Glutamatergic neuron (in vitro differentiated cells): ENCODE measurements at regions not wholly inside any gene's neighbourhood (a gene's known extent, or its start where the extent isn't known, plus 50 kb on each side); places are given as distances from the start of the nearest gene placed in this dataset.

Experiments used
- DNase-seq: peaks from one replicate; pipeline ENCODE4 v3.0.0; 2022
- H3K27ac Mint-ChIP-seq: one replicate; pipeline ENCODE4 v1.8.0; 2020; ENCODE audit warnings: mild to moderate bottlenecking, mixed read lengths, inconsistent platforms; ENCODE audit not compliant: unreplicated experiment
- H3K27me3 Mint-ChIP-seq: one replicate; pipeline ENCODE4 v1.8.0; 2020; ENCODE audit warnings: mild to moderate bottlenecking, moderate library complexity, mixed read lengths, inconsistent platforms; ENCODE audit not compliant: unreplicated experiment
- H3K36me3 Mint-ChIP-seq: one replicate; pipeline ENCODE4 v1.8.0; 2020; ENCODE audit warnings: mild to moderate bottlenecking, mixed read lengths, inconsistent platforms; ENCODE audit not compliant: unreplicated experiment
- H3K4me1 Mint-ChIP-seq: one replicate; pipeline ENCODE4 v1.8.0; 2020; ENCODE audit warnings: mild to moderate bottlenecking, low read depth, mixed read lengths, inconsistent platforms; ENCODE audit not compliant: unreplicated experiment
- H3K4me3 Mint-ChIP-seq: one replicate; pipeline ENCODE4 v1.8.0; 2020; ENCODE audit warnings: mild to moderate bottlenecking, mixed read lengths, inconsistent platforms; ENCODE audit not compliant: unreplicated experiment
- H3K9me3 Mint-ChIP-seq: one replicate; pipeline ENCODE4 v1.8.0; 2020; ENCODE audit warnings: mild to moderate bottlenecking, moderate library complexity, mixed read lengths, inconsistent platforms; ENCODE audit not compliant: unreplicated experiment
- TF ChIP-seq, protein P1 (sequence below): fragments of 200-600 bp; sonication (generic); IDR thresholded peaks from one replicate; pipeline ENCODE4 v1.5.0; 2021; ENCODE audit not compliant: partially characterized antibody, unreplicated experiment

GRCh38 chr16:86929057-86929871 lies 350.9 kb downstream of the FOXL1 start:
- TF ChIP-seq, protein P1, sequence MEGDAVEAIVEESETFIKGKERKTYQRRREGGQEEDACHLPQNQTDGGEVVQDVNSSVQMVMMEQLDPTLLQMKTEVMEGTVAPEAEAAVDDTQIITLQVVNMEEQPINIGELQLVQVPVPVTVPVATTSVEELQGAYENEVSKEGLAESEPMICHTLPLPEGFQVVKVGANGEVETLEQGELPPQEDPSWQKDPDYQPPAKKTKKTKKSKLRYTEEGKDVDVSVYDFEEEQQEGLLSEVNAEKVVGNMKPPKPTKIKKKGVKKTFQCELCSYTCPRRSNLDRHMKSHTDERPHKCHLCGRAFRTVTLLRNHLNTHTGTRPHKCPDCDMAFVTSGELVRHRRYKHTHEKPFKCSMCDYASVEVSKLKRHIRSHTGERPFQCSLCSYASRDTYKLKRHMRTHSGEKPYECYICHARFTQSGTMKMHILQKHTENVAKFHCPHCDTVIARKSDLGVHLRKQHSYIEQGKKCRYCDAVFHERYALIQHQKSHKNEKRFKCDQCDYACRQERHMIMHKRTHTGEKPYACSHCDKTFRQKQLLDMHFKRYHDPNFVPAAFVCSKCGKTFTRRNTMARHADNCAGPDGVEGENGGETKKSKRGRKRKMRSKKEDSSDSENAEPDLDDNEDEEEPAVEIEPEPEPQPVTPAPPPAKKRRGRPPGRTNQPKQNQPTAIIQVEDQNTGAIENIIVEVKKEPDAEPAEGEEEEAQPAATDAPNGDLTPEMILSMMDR: no peak
- no peaks in the 10 kb centered on the region for H3K9me3 Mint-ChIP-seq

GRCh38 chr16:86930001-86930400 lies 351.7 kb downstream of the FOXL1 start:
- DNase-seq: no peak
- TF ChIP-seq, protein P1: no peak
- no peaks in the 10 kb centered on the region for H3K9me3 Mint-ChIP-seq
- no peak overlapping the region for H3K27ac Mint-ChIP-seq
- H3K27me3 Mint-ChIP-seq: peaks cover 2% of the 10 kb centered on the region
- H3K4me1 Mint-ChIP-seq: no peaks in the 10 kb centered on the region
- no peak overlapping the region for H3K4me3 Mint-ChIP-seq
- no peaks in the 10 kb centered on the region for H3K36me3 Mint-ChIP-seq

More at GRCh38 chr16:86929057-86929871, 350.9 kb downstream of the FOXL1 start:
- Mint-ChIP-seq H3K36me3 (no peaks in the 10 kb centered on the region), H3K27ac (no peak overlapping the region), H3K27me3 (peaks cover 2% of the 10 kb centered on the region), H3K4me1 (no peaks in the 10 kb centered on the region), H3K4me3 (no peak overlapping the region)
- DNase-seq: no peak

GRCh38 chr16:86930663-86931373 lies 352.5 kb downstream of the FOXL1 start:
- Mint-ChIP-seq H3K4me1 (no peaks in the 10 kb centered on the region), H3K27ac (no peak overlapping the region), H3K27me3 (peaks cover 2% of the 10 kb centered on the region), H3K4me3 (no peak overlapping the region), H3K36me3 (no peaks in the 10 kb centered on the region), H3K9me3 (no peaks in the 10 kb centered on the region)
- TF ChIP-seq, protein P1: no peak
- DNase-seq: no peak

GRCh38 chr16:86931410-86931941 lies 353.1 kb downstream of the FOXL1 start:
- H3K9me3 Mint-ChIP-seq: no peaks in the 10 kb centered on the region
- H3K4me3 Mint-ChIP-seq: no peak overlapping the region
- no peaks in the 10 kb centered on the region for H3K4me1 Mint-ChIP-seq
- TF ChIP-seq, protein P1: no peak
- no peak overlapping the region for H3K27ac Mint-ChIP-seq
- H3K27me3 Mint-ChIP-seq: peaks cover 2% of the 10 kb centered on the region
- H3K36me3 Mint-ChIP-seq: no peaks in the 10 kb centered on the region
- no peak for DNase-seq
